Keratinocyte (primary cell): ENCODE measurements at regions not wholly inside any gene's neighbourhood (a gene's known extent, or its start where the extent isn't known, plus 50 kb on each side); places are given as distances from the start of the nearest gene placed in this dataset.

Experiments
- DNase-seq: peaks from one replicate; pipeline ENCODE4 v3.0.0-alpha.2; 2011; ENCODE audit warnings: low read depth, missing footprints, low spot score
- FAIRE-seq: peaks from 2 replicates; lab custom pipeline; 2011; peaks lifted over from hg19 to GRCh38; lab: Jason Lieb, UNC
- H2AFZ ChIP-seq: 2 replicates; pipeline ENCODE4 v1.6.0; 2012; ENCODE audit warnings: low read length, control low read depth, inconsistent platforms; ENCODE audit not compliant: control insufficient read depth
- H3K27ac ChIP-seq: 2 replicates; pipeline ENCODE4 v1.5.1; 2011; ENCODE audit warnings: low read length; ENCODE audit not compliant: control insufficient read depth, insufficient read depth
- H3K27me3 ChIP-seq: 3 replicates; pipeline ENCODE4 v1.6.0; 2011; ENCODE audit warnings: low read length; ENCODE audit not compliant: control insufficient read depth, insufficient read depth; ENCODE audit errors: extremely low read depth
- H3K36me3 ChIP-seq, 2 experiments: 2 replicates in 1 of 2; 3 replicates in 1 of 2; pipeline ENCODE4 v1.5.1; 2011; ENCODE audit warnings: low read length in 2 of 2, mild to moderate bottlenecking in 1 of 2; ENCODE audit not compliant: control insufficient read depth in 2 of 2, insufficient read depth in 2 of 2; ENCODE audit errors: extremely low read depth in 1 of 2
- H3K4me1 ChIP-seq: 3 replicates; pipeline ENCODE4 v1.5.1; 2011; ENCODE audit warnings: low read length; ENCODE audit not compliant: control insufficient read depth, insufficient read depth; ENCODE audit errors: extremely low read depth
- H3K4me2 ChIP-seq: 3 replicates; pipeline ENCODE4 v1.6.0; 2011; ENCODE audit warnings: low read depth, low read length; ENCODE audit not compliant: control insufficient read depth, insufficient read depth; ENCODE audit errors: extremely low read depth
- H3K4me3 ChIP-seq, 3 experiments: fragments of 200-600 bp in 1 of 3; sonication (generic) in 1 of 3; 2 replicates in 2 of 3; 3 replicates in 1 of 3; pipeline ENCODE4 v1.5.1; 2011 to 2016; ENCODE audit warnings: low read length in 3 of 3, mild to moderate bottlenecking in 3 of 3, control low read depth in 2 of 3, inconsistent platforms in 1 of 3, low read depth in 1 of 3, mixed read lengths in 1 of 3, mixed run types in 1 of 3, moderate library complexity in 1 of 3; ENCODE audit not compliant: control insufficient read depth in 2 of 3, insufficient read depth in 2 of 3; ENCODE audit errors: extremely low read depth in 1 of 3
- H3K79me2 ChIP-seq: 2 replicates; pipeline ENCODE4 v1.6.0; 2012; ENCODE audit warnings: low read length; ENCODE audit not compliant: control insufficient read depth, insufficient read depth
- H3K9ac ChIP-seq: 3 replicates; pipeline ENCODE4 v1.6.0; 2011; ENCODE audit warnings: low read length; ENCODE audit not compliant: control insufficient read depth, insufficient read depth; ENCODE audit errors: extremely low read depth
- H3K9me1 ChIP-seq: 3 replicates; pipeline ENCODE4 v1.6.0; 2011; ENCODE audit warnings: low read length; ENCODE audit not compliant: control insufficient read depth, insufficient read depth; ENCODE audit errors: extremely low read depth
- H3K9me3 ChIP-seq: 2 replicates; pipeline ENCODE4 v1.5.1; 2012; ENCODE audit warnings: low read depth, low read length; ENCODE audit not compliant: control insufficient read depth
- H4K20me1 ChIP-seq: 3 replicates; pipeline ENCODE4 v1.6.0; 2011; ENCODE audit warnings: low read length; ENCODE audit not compliant: control insufficient read depth, insufficient read depth; ENCODE audit errors: extremely low read depth
- EZH2 ChIP-seq: IDR thresholded peaks from one replicate; pipeline ENCODE4 v1.6.1; 2012; ENCODE audit warnings: inconsistent platforms, mild to moderate bottlenecking, low read length, moderate library complexity
- dilution Hi-C: fragments of 300-500 bp; cut with MboI; formaldehyde crosslinking; loops from one replicate; pipeline ENCODE4 v1.7.0; 2020; ENCODE audit warnings: low sequenced_read_pairs; ENCODE audit not compliant: extremely low pct_ligation_motif_present
- TF ChIP-seq, protein P1 (sequence below), 3 experiments: IDR thresholded peaks in 1 of 3; conservative IDR thresholded peaks in 1 of 3; optimal IDR thresholded peaks in 1 of 3; 2 replicates in 2 of 3; 3 replicates in 1 of 3; pipeline versions ENCODE3 to v1.5.1; 2011; ENCODE audit warnings: low read length in 3 of 3, mild to moderate bottlenecking in 3 of 3, moderate library complexity in 2 of 3, control low read depth in 1 of 3, inconsistent platforms in 1 of 3; ENCODE audit not compliant: insufficient read depth in 2 of 3; ENCODE audit errors: extremely low read depth in 1 of 3

GRCh38 chr14:87573591-87573990 lies 419.4 kb downstream of the GALC start:
- dilution Hi-C loops, result no loop called here

DNA sequence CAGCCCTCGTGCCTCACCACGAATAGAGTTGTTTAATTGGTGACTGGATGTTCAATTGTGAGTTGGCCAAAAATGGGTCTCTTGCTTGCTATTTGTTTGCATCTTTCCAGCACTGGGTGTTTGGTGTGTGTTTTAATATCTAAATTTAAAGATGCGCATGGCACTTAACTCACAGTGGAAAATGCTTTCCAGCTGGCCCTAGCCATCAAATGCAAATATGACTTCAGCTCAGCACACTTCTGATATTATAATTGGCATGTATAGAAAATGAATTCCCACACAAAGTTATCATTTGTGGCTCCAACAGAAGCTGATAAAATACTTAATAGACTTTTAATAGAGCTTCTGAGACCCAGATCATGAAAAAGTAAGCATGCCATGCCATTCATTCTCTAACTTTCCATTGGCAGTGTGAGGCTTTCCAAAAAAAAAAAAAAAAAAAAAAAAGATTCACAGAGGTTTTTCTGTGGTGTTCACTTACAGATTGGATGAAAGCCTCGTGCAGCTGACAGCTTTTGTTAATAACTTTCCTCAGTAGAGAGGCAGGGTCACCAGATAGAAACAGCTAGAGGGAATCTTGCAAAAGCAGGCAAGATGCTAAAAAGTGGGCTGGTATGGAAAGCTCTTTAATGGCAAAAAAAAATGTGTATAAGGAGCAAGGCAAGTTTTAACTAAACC lies 425.2 kb downstream of the GALC start:
- dilution Hi-C loops, result no loop called here
- no peaks in the 10 kb centered on the region for H3K9me1 ChIP-seq
- no peaks in the 10 kb centered on the region for H3K4me1 ChIP-seq
- FAIRE-seq (no peak), DNase-seq (no peak)
- no peak overlapping the region for H2AFZ ChIP-seq
- no peaks in the 10 kb centered on the region for H3K36me3 ChIP-seq
- no peaks in the 10 kb centered on the region for H4K20me1 ChIP-seq
- no peaks in the 10 kb centered on the region for H3K79me2 ChIP-seq
- H3K9me3 ChIP-seq, result no peaks in the 10 kb centered on the region
- no peak overlapping the region for H3K4me3 ChIP-seq
- TF ChIP-seq, protein P1, sequence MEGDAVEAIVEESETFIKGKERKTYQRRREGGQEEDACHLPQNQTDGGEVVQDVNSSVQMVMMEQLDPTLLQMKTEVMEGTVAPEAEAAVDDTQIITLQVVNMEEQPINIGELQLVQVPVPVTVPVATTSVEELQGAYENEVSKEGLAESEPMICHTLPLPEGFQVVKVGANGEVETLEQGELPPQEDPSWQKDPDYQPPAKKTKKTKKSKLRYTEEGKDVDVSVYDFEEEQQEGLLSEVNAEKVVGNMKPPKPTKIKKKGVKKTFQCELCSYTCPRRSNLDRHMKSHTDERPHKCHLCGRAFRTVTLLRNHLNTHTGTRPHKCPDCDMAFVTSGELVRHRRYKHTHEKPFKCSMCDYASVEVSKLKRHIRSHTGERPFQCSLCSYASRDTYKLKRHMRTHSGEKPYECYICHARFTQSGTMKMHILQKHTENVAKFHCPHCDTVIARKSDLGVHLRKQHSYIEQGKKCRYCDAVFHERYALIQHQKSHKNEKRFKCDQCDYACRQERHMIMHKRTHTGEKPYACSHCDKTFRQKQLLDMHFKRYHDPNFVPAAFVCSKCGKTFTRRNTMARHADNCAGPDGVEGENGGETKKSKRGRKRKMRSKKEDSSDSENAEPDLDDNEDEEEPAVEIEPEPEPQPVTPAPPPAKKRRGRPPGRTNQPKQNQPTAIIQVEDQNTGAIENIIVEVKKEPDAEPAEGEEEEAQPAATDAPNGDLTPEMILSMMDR (optimal IDR thresholded peaks at IDR 0.05 in 1 of 3, IDR thresholded peaks at IDR 0.05 in 1 of 3, conservative IDR thresholded peaks at IDR 0.05 in 1 of 3; ENCODE audit: extremely low read depth in 1 of 3, insufficient read depth in 2 of 3, low read length in 3 of 3), result no peak
- no peak for TF ChIP-seq EZH2
- H3K9ac ChIP-seq, result no peak overlapping the region
- H3K27me3 ChIP-seq, result no peaks in the 10 kb centered on the region
- no peak overlapping the region for H3K27ac ChIP-seq
- H3K4me2 ChIP-seq, result no peak overlapping the region

More at GRCh38 chr14:87573591-87573990, 419.4 kb downstream of the GALC start:
- Histone ChIP-seq H3K4me2 (no peak overlapping the region), H3K4me1 (no peaks in the 10 kb centered on the region), H3K9ac (no peak overlapping the region), H3K27ac (no peak overlapping the region), H3K4me3 (no peak overlapping the region), H3K9me3 (no peaks in the 10 kb centered on the region), H2AFZ (no peak overlapping the region), H3K9me1 (no peaks in the 10 kb centered on the region), H3K27me3 (no peaks in the 10 kb centered on the region), H3K36me3 (no peaks in the 10 kb centered on the region), H4K20me1 (no peaks in the 10 kb centered on the region), H3K79me2 (no peaks in the 10 kb centered on the region)
- DNase-seq, result no peak
- FAIRE-seq, result no peak
- TF ChIP-seq EZH2, result no peak
- TF ChIP-seq, protein P1 (optimal IDR thresholded peaks at IDR 0.05 in 1 of 3, IDR thresholded peaks at IDR 0.05 in 1 of 3, conservative IDR thresholded peaks at IDR 0.05 in 1 of 3; ENCODE audit: extremely low read depth in 1 of 3, insufficient read depth in 2 of 3, low read length in 3 of 3), result no peak
